HepG2 (cell line): ENCODE measurements at regions not wholly inside any gene's neighbourhood (a gene's known extent, or its start where the extent isn't known, plus 50 kb on each side); places are given as distances from the start of the nearest gene placed in this dataset.

Experiments
- ETS1 ChIP-seq: sonication (generic); formaldehyde crosslinking; IDR thresholded peaks from 2 replicates; pipeline ENCODE4 v1.4.0; 2020; ENCODE audit warnings: missing genetic modification reagents
- MTF1 ChIP-seq: sonication (generic); formaldehyde crosslinking; IDR thresholded peaks from 2 replicates; pipeline ENCODE4 v1.5.0; 2020; ENCODE audit warnings: missing genetic modification reagents
- NRL ChIP-seq: sonication (generic); formaldehyde crosslinking; IDR thresholded peaks from 2 replicates; pipeline ENCODE4 v1.5.0; 2020; ENCODE audit warnings: missing genetic modification reagents, mild to moderate bottlenecking, moderate library complexity, borderline replicate concordance
- POLR2AphosphoS2 ChIP-seq: IDR thresholded peaks from 2 replicates; pipeline ENCODE4 v1.6.1; 2011; ENCODE audit warnings: low read depth, low read length, improper control_type of control experiment
- TAF15 ChIP-seq: fragments of 200-400 bp; formaldehyde crosslinking; IDR thresholded peaks from one replicate; pipeline ENCODE4 v1.6.1; 2018; ENCODE audit warnings: mild to moderate bottlenecking, low read depth, low read length; ENCODE audit not compliant: poor library complexity, severe bottlenecking
- ZNF629 ChIP-seq: sonication (generic); formaldehyde crosslinking; conservative IDR thresholded peaks from 2 replicates; pipeline ENCODE4 v1.5.0; 2020; ENCODE audit warnings: missing genetic modification reagents
- TF ChIP-seq, protein P1 (sequence below): sonication (generic); formaldehyde crosslinking; IDR thresholded peaks from 2 replicates; pipeline ENCODE4 v1.5.1; 2020; ENCODE audit warnings: mild to moderate bottlenecking, missing genetic modification reagents, borderline replicate concordance
- TF ChIP-seq, protein P2 (sequence below): sonication (generic); formaldehyde crosslinking; IDR thresholded peaks from 2 replicates; pipeline ENCODE4 v1.4.0; 2020; ENCODE audit warnings: missing genetic modification reagents, borderline replicate concordance

GRCh38 chr4:164512124-164512523 is 241.8 kb upstream of the SMIM31 start (continued):
- TF ChIP-seq, protein P1, sequence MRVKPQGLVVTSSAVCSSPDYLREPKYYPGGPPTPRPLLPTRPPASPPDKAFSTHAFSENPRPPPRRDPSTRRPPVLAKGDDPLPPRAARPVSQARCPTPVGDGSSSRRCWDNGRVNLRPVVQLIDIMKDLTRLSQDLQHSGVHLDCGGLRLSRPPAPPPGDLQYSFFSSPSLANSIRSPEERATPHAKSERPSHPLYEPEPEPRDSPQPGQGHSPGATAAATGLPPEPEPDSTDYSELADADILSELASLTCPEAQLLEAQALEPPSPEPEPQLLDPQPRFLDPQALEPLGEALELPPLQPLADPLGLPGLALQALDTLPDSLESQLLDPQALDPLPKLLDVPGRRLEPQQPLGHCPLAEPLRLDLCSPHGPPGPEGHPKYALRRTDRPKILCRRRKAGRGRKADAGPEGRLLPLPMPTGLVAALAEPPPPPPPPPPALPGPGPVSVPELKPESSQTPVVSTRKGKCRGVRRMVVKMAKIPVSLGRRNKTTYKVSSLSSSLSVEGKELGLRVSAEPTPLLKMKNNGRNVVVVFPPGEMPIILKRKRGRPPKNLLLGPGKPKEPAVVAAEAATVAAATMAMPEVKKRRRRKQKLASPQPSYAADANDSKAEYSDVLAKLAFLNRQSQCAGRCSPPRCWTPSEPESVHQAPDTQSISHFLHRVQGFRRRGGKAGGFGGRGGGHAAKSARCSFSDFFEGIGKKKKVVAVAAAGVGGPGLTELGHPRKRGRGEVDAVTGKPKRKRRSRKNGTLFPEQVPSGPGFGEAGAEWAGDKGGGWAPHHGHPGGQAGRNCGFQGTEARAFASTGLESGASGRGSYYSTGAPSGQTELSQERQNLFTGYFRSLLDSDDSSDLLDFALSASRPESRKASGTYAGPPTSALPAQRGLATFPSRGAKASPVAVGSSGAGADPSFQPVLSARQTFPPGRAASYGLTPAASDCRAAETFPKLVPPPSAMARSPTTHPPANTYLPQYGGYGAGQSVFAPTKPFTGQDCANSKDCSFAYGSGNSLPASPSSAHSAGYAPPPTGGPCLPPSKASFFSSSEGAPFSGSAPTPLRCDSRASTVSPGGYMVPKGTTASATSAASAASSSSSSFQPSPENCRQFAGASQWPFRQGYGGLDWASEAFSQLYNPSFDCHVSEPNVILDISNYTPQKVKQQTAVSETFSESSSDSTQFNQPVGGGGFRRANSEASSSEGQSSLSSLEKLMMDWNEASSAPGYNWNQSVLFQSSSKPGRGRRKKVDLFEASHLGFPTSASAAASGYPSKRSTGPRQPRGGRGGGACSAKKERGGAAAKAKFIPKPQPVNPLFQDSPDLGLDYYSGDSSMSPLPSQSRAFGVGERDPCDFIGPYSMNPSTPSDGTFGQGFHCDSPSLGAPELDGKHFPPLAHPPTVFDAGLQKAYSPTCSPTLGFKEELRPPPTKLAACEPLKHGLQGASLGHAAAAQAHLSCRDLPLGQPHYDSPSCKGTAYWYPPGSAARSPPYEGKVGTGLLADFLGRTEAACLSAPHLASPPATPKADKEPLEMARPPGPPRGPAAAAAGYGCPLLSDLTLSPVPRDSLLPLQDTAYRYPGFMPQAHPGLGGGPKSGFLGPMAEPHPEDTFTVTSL (CRISPR knock-in tag) = no peak
- no peak for TF ChIP-seq MTF1 (CRISPR knock-in tag)
- TF ChIP-seq ZNF629 (CRISPR knock-in tag) = no peak
- no peak for TF ChIP-seq NRL
- no peak for TF ChIP-seq ETS1 (CRISPR knock-in tag)
- TF ChIP-seq, protein P2, sequence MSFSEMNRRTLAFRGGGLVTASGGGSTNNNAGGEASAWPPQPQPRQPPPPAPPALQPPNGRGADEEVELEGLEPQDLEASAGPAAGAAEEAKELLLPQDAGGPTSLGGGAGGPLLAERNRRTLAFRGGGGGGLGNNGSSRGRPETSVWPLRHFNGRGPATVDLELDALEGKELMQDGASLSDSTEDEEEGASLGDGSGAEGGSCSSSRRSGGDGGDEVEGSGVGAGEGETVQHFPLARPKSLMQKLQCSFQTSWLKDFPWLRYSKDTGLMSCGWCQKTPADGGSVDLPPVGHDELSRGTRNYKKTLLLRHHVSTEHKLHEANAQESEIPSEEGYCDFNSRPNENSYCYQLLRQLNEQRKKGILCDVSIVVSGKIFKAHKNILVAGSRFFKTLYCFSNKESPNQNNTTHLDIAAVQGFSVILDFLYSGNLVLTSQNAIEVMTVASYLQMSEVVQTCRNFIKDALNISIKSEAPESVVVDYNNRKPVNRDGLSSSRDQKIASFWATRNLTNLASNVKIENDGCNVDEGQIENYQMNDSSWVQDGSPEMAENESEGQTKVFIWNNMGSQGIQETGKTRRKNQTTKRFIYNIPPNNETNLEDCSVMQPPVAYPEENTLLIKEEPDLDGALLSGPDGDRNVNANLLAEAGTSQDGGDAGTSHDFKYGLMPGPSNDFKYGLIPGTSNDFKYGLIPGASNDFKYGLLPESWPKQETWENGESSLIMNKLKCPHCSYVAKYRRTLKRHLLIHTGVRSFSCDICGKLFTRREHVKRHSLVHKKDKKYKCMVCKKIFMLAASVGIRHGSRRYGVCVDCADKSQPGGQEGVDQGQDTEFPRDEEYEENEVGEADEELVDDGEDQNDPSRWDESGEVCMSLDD (CRISPR knock-in tag) = no peak
- no peak for TF ChIP-seq TAF15
- no peak for TF ChIP-seq POLR2AphosphoS2
